T-helper 1 cell treated with Interleukin-12 subunit alpha and Interleukin-12 subunit beta and Interleukin-4 antibody, amounts not matched to agents 30 μg/mL and 1 μg/mL, for 36 hours (primary cell): ENCODE measurements at regions not wholly inside any gene's neighbourhood (a gene's known extent, or its start where the extent isn't known, plus 50 kb on each side); places are given as distances from the start of the nearest gene placed in this dataset.

Experiments used
- H3K27ac Mint-ChIP-seq: one replicate; pipeline ENCODE4 v1.8.0; 2021; ENCODE audit warnings: mild to moderate bottlenecking, mixed read lengths
- H3K27me3 Mint-ChIP-seq: one replicate; pipeline ENCODE4 v1.8.0; 2021; ENCODE audit warnings: low read depth, mixed read lengths
- H3K36me3 Mint-ChIP-seq: one replicate; pipeline ENCODE4 v1.8.0; 2021; ENCODE audit warnings: low read depth, mixed read lengths
- H3K4me1 Mint-ChIP-seq: one replicate; pipeline ENCODE4 v1.8.0; 2021; ENCODE audit warnings: low read depth, mixed read lengths
- H3K4me3 Mint-ChIP-seq: one replicate; pipeline ENCODE4 v1.8.0; 2021; ENCODE audit warnings: mild to moderate bottlenecking, moderate library complexity, mixed read lengths
- H3K9me3 Mint-ChIP-seq: one replicate; pipeline ENCODE4 v1.8.0; 2021; ENCODE audit warnings: mixed read lengths

- Mint-ChIP-seq H3K4me3 (no peak overlapping the region), H3K9me3 (peaks cover 6% of the 10 kb centered on the region), H3K27ac (no peak overlapping the region), H3K36me3 (no peaks in the 10 kb centered on the region), H3K4me1 (no peaks in the 10 kb centered on the region), H3K27me3 (no peaks in the 10 kb centered on the region)
Measured at GRCh38 chr5:167180906-167181305, 1110.5 kb upstream of the WWC1 start.

GRCh38 chr5:167205881-167206280, 1085.6 kb upstream of the WWC1 start:
- H3K27ac Mint-ChIP-seq: no peak overlapping the region
- H3K27me3 Mint-ChIP-seq: no peaks in the 10 kb centered on the region
- no peaks in the 10 kb centered on the region for H3K4me1 Mint-ChIP-seq
- H3K4me3 Mint-ChIP-seq: no peak overlapping the region
- H3K36me3 Mint-ChIP-seq: no peaks in the 10 kb centered on the region
- H3K9me3 Mint-ChIP-seq: no peaks in the 10 kb centered on the region

- H3K9me3 Mint-ChIP-seq: no peaks in the 10 kb centered on the region
- no peaks in the 10 kb centered on the region for H3K27me3 Mint-ChIP-seq
- no peaks in the 10 kb centered on the region for H3K36me3 Mint-ChIP-seq
- H3K27ac Mint-ChIP-seq: no peak overlapping the region
- no peaks in the 10 kb centered on the region for H3K4me1 Mint-ChIP-seq
- H3K4me3 Mint-ChIP-seq: no peak overlapping the region
Measured at GRCh38 chr5:167207081-167207480, 1084.4 kb upstream of the WWC1 start.

GRCh38 chr5:167208911-167209310, 1082.5 kb upstream of the WWC1 start:
- H3K9me3 Mint-ChIP-seq: no peaks in the 10 kb centered on the region

GRCh38 chr5:167217097-167217743, 1074.2 kb upstream of the WWC1 start:
- Mint-ChIP-seq H3K27me3 (no peaks in the 10 kb centered on the region), H3K4me1 (no peaks in the 10 kb centered on the region), H3K4me3 (no peak overlapping the region), H3K27ac (no peak overlapping the region), H3K9me3 (no peaks in the 10 kb centered on the region), H3K36me3 (no peaks in the 10 kb centered on the region)

More at GRCh38 chr5:167208911-167209310, 1082.5 kb upstream of the WWC1 start:
- no peak overlapping the region for H3K27ac Mint-ChIP-seq
- no peaks in the 10 kb centered on the region for H3K36me3 Mint-ChIP-seq
- no peaks in the 10 kb centered on the region for H3K27me3 Mint-ChIP-seq
- no peaks in the 10 kb centered on the region for H3K4me1 Mint-ChIP-seq
- H3K4me3 Mint-ChIP-seq: no peak overlapping the region

- H3K27me3 Mint-ChIP-seq: no peaks in the 10 kb centered on the region
- no peaks in the 10 kb centered on the region for H3K4me1 Mint-ChIP-seq
- H3K9me3 Mint-ChIP-seq: peaks cover 4% of the 10 kb centered on the region
- no peak overlapping the region for H3K27ac Mint-ChIP-seq
- no peaks in the 10 kb centered on the region for H3K36me3 Mint-ChIP-seq
- H3K4me3 Mint-ChIP-seq: no peak overlapping the region
Measured at GRCh38 chr5:167219298-167219697, 1072.1 kb upstream of the WWC1 start.

GRCh38 chr5:167226386-167226785, 1065.1 kb upstream of the WWC1 start:
- Mint-ChIP-seq H3K36me3 (no peaks in the 10 kb centered on the region), H3K4me3 (no peak overlapping the region), H3K9me3 (peaks cover 34% of the 10 kb centered on the region), H3K27ac (no peak overlapping the region), H3K4me1 (no peaks in the 10 kb centered on the region), H3K27me3 (no peaks in the 10 kb centered on the region)

GRCh38 chr5:167228134-167228533, 1063.3 kb upstream of the WWC1 start:
- H3K9me3 Mint-ChIP-seq: peaks cover 39% of the 10 kb centered on the region
- H3K36me3 Mint-ChIP-seq: no peaks in the 10 kb centered on the region
- H3K27ac Mint-ChIP-seq: no peak overlapping the region
- no peaks in the 10 kb centered on the region for H3K4me1 Mint-ChIP-seq
- no peak overlapping the region for H3K4me3 Mint-ChIP-seq
- no peaks in the 10 kb centered on the region for H3K27me3 Mint-ChIP-seq

GRCh38 chr5:167229751-167230150, 1061.7 kb upstream of the WWC1 start:
- Mint-ChIP-seq H3K9me3 (peaks cover 35% of the 10 kb centered on the region), H3K4me3 (no peak overlapping the region), H3K27ac (no peak overlapping the region), H3K36me3 (no peaks in the 10 kb centered on the region), H3K4me1 (no peaks in the 10 kb centered on the region), H3K27me3 (no peaks in the 10 kb centered on the region)

- peaks cover 35% of the 10 kb centered on the region for H3K9me3 Mint-ChIP-seq
- no peak overlapping the region for H3K4me3 Mint-ChIP-seq
- H3K36me3 Mint-ChIP-seq: no peaks in the 10 kb centered on the region
- no peaks in the 10 kb centered on the region for H3K27me3 Mint-ChIP-seq
- H3K27ac Mint-ChIP-seq: no peak overlapping the region
- no peaks in the 10 kb centered on the region for H3K4me1 Mint-ChIP-seq
Measured at GRCh38 chr5:167230414-167230813, 1061.0 kb upstream of the WWC1 start.

GRCh38 chr5:167232675-167233311, 1058.7 kb upstream of the WWC1 start:
- no peak overlapping the region for H3K4me3 Mint-ChIP-seq
- H3K27me3 Mint-ChIP-seq: no peaks in the 10 kb centered on the region
- no peak overlapping the region for H3K27ac Mint-ChIP-seq
- no peaks in the 10 kb centered on the region for H3K36me3 Mint-ChIP-seq
- H3K9me3 Mint-ChIP-seq: peaks cover 26% of the 10 kb centered on the region
- no peaks in the 10 kb centered on the region for H3K4me1 Mint-ChIP-seq

- Mint-ChIP-seq H3K27ac (no peak overlapping the region), H3K4me3 (no peak overlapping the region), H3K4me1 (no peaks in the 10 kb centered on the region), H3K36me3 (no peaks in the 10 kb centered on the region), H3K27me3 (no peaks in the 10 kb centered on the region), H3K9me3 (peaks cover 26% of the 10 kb centered on the region)
Measured at GRCh38 chr5:167233507-167234220, 1057.8 kb upstream of the WWC1 start.

GRCh38 chr5:167241436-167242067, 1049.9 kb upstream of the WWC1 start:
- no peaks in the 10 kb centered on the region for H3K27me3 Mint-ChIP-seq
- no peaks in the 10 kb centered on the region for H3K4me1 Mint-ChIP-seq
- H3K27ac Mint-ChIP-seq: no peak overlapping the region
- H3K36me3 Mint-ChIP-seq: no peaks in the 10 kb centered on the region
- peaks cover 12% of the 10 kb centered on the region for H3K9me3 Mint-ChIP-seq
- no peak overlapping the region for H3K4me3 Mint-ChIP-seq

- H3K4me3 Mint-ChIP-seq: no peak overlapping the region
- peaks cover 12% of the 10 kb centered on the region for H3K9me3 Mint-ChIP-seq
- no peaks in the 10 kb centered on the region for H3K27me3 Mint-ChIP-seq
- H3K36me3 Mint-ChIP-seq: no peaks in the 10 kb centered on the region
- H3K27ac Mint-ChIP-seq: no peak overlapping the region
- H3K4me1 Mint-ChIP-seq: no peaks in the 10 kb centered on the region
Measured at GRCh38 chr5:167242701-167243100, 1048.7 kb upstream of the WWC1 start.

- Mint-ChIP-seq H3K4me3 (no peak overlapping the region), H3K36me3 (no peaks in the 10 kb centered on the region), H3K27ac (no peak overlapping the region), H3K27me3 (no peaks in the 10 kb centered on the region), H3K4me1 (no peaks in the 10 kb centered on the region), H3K9me3 (peaks cover 9% of the 10 kb centered on the region)
Measured at GRCh38 chr5:167243463-167243862, 1048.0 kb upstream of the WWC1 start.
